Breast epithelium (tissue), 3 donors: ENCODE measurements at regions not wholly inside any gene's neighbourhood (a gene's known extent, or its start where the extent isn't known, plus 50 kb on each side); places are given as distances from the start of the nearest gene placed in this dataset.

Experiments used
- POLR2A ChIP-seq: fragments of 450-650 bp; IDR thresholded peaks from one replicate; pipeline ENCODE4 v1.6.1; 2016; ENCODE audit warnings: antibody characterized with exemption, mild to moderate bottlenecking, moderate library complexity
- POLR2AphosphoS5 ChIP-seq, 3 donors: sonication (generic); formaldehyde crosslinking; IDR thresholded peaks; one replicate each; pipeline ENCODE4 v1.6.1; 2017; ENCODE audit warnings: antibody characterized with exemption in 3 of 3
- TF ChIP-seq, protein P1 (sequence below), 3 donors: fragments of 450-650 bp; IDR thresholded peaks; one replicate each; pipeline ENCODE4 v1.5.1; 2016 to 2017; ENCODE audit warnings: antibody characterized with exemption in 3 of 3, mild to moderate bottlenecking in 3 of 3, moderate library complexity in 3 of 3

DNA sequence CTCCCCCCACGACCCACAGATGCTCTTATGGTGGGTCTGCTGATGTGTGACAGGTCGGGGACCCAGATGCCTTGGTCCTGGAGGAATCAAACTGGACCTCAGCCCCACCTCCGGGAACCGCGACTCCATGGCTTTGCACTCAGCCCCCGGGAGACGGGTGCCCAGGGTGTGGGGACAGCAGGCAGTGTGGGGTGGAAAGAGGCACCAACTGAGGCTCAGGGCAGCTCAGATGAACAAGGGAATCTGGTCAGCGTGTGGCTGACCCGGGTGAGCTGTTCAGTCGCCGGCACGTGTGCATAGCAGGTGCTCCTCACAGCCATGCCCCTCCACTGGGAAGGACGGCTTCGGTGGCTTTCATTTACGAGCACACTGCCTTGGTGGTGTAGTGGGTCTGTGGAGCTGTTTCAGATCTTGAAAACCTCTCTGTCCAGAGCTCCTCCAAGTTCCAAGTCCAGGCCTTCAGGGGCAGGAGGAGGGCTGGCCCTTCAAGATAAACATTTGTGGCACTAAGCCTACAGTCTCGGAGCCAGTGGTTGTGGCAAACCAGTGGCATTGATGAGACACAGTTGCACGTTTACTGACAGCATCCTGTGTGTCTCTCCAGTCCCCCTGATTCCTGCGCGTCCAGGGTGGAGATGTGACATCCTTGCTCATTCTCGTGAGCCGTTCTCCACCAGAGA is 471.2 kb upstream of the HS6ST1 start:
- TF ChIP-seq POLR2AphosphoS5 (IDR thresholded peaks at IDR 0.05) (no peak), POLR2A (no peak)
- TF ChIP-seq, protein P1, sequence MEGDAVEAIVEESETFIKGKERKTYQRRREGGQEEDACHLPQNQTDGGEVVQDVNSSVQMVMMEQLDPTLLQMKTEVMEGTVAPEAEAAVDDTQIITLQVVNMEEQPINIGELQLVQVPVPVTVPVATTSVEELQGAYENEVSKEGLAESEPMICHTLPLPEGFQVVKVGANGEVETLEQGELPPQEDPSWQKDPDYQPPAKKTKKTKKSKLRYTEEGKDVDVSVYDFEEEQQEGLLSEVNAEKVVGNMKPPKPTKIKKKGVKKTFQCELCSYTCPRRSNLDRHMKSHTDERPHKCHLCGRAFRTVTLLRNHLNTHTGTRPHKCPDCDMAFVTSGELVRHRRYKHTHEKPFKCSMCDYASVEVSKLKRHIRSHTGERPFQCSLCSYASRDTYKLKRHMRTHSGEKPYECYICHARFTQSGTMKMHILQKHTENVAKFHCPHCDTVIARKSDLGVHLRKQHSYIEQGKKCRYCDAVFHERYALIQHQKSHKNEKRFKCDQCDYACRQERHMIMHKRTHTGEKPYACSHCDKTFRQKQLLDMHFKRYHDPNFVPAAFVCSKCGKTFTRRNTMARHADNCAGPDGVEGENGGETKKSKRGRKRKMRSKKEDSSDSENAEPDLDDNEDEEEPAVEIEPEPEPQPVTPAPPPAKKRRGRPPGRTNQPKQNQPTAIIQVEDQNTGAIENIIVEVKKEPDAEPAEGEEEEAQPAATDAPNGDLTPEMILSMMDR (IDR thresholded peaks at IDR 0.05) = no peak
